ENCODE measurements at regions not wholly inside any gene's neighbourhood (a gene's known extent, or its start where the extent isn't known, plus 50 kb on each side); places are given as distances from the start of the nearest gene placed in this dataset.
"Not testable (repeated sequence)": the region's sequence is repeated elsewhere in the genome, so short reads cannot be mapped to it uniquely, and the experiment has no call there.

DNA sequence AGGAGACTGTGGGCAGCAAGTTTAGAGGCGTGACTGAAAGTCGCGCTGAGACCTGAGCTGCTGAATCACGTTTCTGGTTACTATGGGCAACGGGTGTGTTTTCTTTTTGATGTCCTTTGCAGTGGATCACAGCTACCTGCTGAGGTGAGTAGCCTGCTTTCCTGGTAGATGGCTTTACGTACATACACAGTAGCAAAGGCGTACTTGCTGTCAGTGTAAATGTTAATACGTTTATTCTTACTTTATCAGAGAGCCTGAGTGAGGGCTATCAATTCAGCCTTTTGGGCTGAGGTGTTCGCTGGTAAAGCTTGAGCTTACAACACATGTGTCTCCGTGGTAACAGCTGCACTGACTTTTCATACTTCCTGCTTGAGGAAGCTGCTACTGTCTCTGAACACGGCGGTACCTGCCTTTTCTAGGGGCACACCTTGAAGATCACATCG, 165.1 kb upstream of the CCZ1B start:
- not testable (repeated sequence) for H3K4me2 ChIP-seq (ENCODE audit: insufficient read depth, insufficient read length, low read length); H2AFZ ChIP-seq (ENCODE audit: low read length)
- H3K27ac Mint-ChIP-seq, result peak overlapping the region; percentile 4 to 93 (median 60); a peak in 3 of 7 replicates

DNA sequence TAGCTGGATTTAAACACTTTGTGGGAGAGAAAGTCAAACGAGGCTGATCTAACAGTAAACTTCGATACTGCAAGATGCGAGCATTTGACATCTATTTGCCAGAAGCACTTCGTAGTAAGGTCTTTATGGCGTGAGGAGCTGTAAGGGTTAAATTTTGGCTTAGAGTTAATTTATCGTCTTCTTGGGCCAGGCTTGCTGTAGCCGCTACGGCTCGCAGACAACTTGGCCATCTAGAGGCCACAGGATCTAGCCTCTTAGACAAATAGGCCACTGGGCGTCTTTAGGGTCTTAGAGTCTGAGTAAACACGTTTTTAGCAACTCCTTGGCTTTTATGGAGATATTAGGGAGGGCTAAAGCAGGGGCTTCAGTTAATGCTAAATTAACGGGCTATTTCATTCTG, 165.6 kb upstream of the CCZ1B start:
- H3K27me3 Mint-ChIP-seq (ENCODE audit: low read depth); H2AFZ ChIP-seq (ENCODE audit: low read length); H2BK12ac ChIP-seq (ENCODE audit: insufficient read length, low read depth, low read length); H2BK20ac ChIP-seq (ENCODE audit: low read depth, low read length, poor library complexity, severe bottlenecking); H2BK120ac ChIP-seq (ENCODE audit: low read depth, low read length, poor library complexity, severe bottlenecking); DNase-seq; H4K5ac ChIP-seq (ENCODE audit: insufficient read length, low read depth, low read length); H2AK5ac ChIP-seq (ENCODE audit: insufficient read length, low read length); H2BK15ac ChIP-seq (ENCODE audit: low read depth, low read length); H3K9ac ChIP-seq (ENCODE audit: extremely low read depth, insufficient read length, low read length); H3K4me2 ChIP-seq (ENCODE audit: insufficient read depth, insufficient read length, low read length); H4K91ac ChIP-seq (ENCODE audit: insufficient read length, low read depth, low read length); H3K27ac ChIP-seq (ENCODE audit: insufficient read length, low read depth, low read length); H3K27me3 ChIP-seq (ENCODE audit: insufficient read depth, low read length); H3K4me3 Mint-ChIP-seq; H3K9me3 ChIP-seq (ENCODE audit: control insufficient read depth, low read depth, low read length); H3K4ac ChIP-seq (ENCODE audit: low read depth, low read length); H2BK5ac ChIP-seq (ENCODE audit: insufficient read length, low read length); H3K4me1 ChIP-seq (ENCODE audit: insufficient read depth, low read length); H3K9me3 Mint-ChIP-seq; H4K8ac ChIP-seq (replicated peaks; ENCODE audit: insufficient read length, low read depth, low read length); H3K36me3 Mint-ChIP-seq (ENCODE audit: insufficient read depth in 1 of 3, low read depth in 3 of 3); H4K20me1 ChIP-seq (ENCODE audit: control insufficient read depth, insufficient read depth, insufficient read length); H3K56ac ChIP-seq (ENCODE audit: insufficient read length, low read depth, low read length); H3K23me2 ChIP-seq (ENCODE audit: insufficient read length, low read depth, low read length, poor library complexity, severe bottlenecking); H3K79me2 ChIP-seq (ENCODE audit: insufficient read depth, low read length); H3K23ac ChIP-seq (ENCODE audit: insufficient read length, low read depth, low read length); H3K79me1 ChIP-seq (ENCODE audit: insufficient read depth, low read depth, low read length, poor library complexity, severe bottlenecking); H3T11ph ChIP-seq (ENCODE audit: low read length): not testable (repeated sequence)
- peak overlapping the region in 2 of 3 experiments; percentile 27 to 93; a peak in 3 of 7 replicates for H3K27ac Mint-ChIP-seq
- Histone ChIP-seq H3K14ac (ENCODE audit: insufficient read depth, low read length) (peak overlapping the region; percentile 45; the same call in 1 of the 2 replicates), H3K18ac (ENCODE audit: insufficient read length, low read depth, low read length) (peak overlapping the region; percentile 67)
- WGBS (ENCODE audit: extremely low coverage, insufficient read length, low lambda C conversion rate), result no CpG with 5 or more reads among the region's 12 CpGs
- peaks cover 33 to 42% of the 10 kb centered on the region in 2 experiments for H3K4me1 Mint-ChIP-seq

More for the DNA sequence above, 165.1 kb upstream of the CCZ1B start:
- H3K23ac ChIP-seq (ENCODE audit: insufficient read length, low read depth, low read length); H3K79me2 ChIP-seq (ENCODE audit: insufficient read depth, low read length); H3K36me3 Mint-ChIP-seq (ENCODE audit: insufficient read depth in 1 of 3, low read depth in 3 of 3); H2BK15ac ChIP-seq (ENCODE audit: low read depth, low read length); H4K8ac ChIP-seq (replicated peaks; ENCODE audit: insufficient read length, low read depth, low read length); H3K23me2 ChIP-seq (ENCODE audit: insufficient read length, low read depth, low read length, poor library complexity, severe bottlenecking); H4K5ac ChIP-seq (ENCODE audit: insufficient read length, low read depth, low read length); H3K79me1 ChIP-seq (ENCODE audit: insufficient read depth, low read depth, low read length, poor library complexity, severe bottlenecking); H2BK12ac ChIP-seq (ENCODE audit: insufficient read length, low read depth, low read length); H3K4me1 ChIP-seq (ENCODE audit: insufficient read depth, low read length); H2AK5ac ChIP-seq (ENCODE audit: insufficient read length, low read length); H3K56ac ChIP-seq (ENCODE audit: insufficient read length, low read depth, low read length); H2BK120ac ChIP-seq (ENCODE audit: low read depth, low read length, poor library complexity, severe bottlenecking); H4K20me1 ChIP-seq (ENCODE audit: control insufficient read depth, insufficient read depth, insufficient read length); H3K9ac ChIP-seq (ENCODE audit: extremely low read depth, insufficient read length, low read length); H3K27me3 Mint-ChIP-seq (ENCODE audit: low read depth); H3K27me3 ChIP-seq (ENCODE audit: insufficient read depth, low read length); H4K91ac ChIP-seq (ENCODE audit: insufficient read length, low read depth, low read length); H3K9me3 Mint-ChIP-seq; H2BK20ac ChIP-seq (ENCODE audit: low read depth, low read length, poor library complexity, severe bottlenecking); H3K4ac ChIP-seq (ENCODE audit: low read depth, low read length); H3K9me3 ChIP-seq (ENCODE audit: control insufficient read depth, low read depth, low read length); H3K27ac ChIP-seq (ENCODE audit: insufficient read length, low read depth, low read length); H3T11ph ChIP-seq (ENCODE audit: low read length); H2BK5ac ChIP-seq (ENCODE audit: insufficient read length, low read length); H3K4me3 Mint-ChIP-seq: not testable (repeated sequence)
- Histone ChIP-seq H3K18ac (ENCODE audit: insufficient read length, low read depth, low read length) (peak overlapping the region; percentile 67), H3K14ac (ENCODE audit: insufficient read depth, low read length) (peak overlapping the region; percentile 45; the same call in 1 of the 2 replicates)
- H3K4me1 Mint-ChIP-seq, result peaks cover 33 to 42% of the 10 kb centered on the region in 2 experiments
- DNase-seq, result peak; percentile 67
- WGBS (ENCODE audit: extremely low coverage, insufficient read length, low lambda C conversion rate), result no CpG with 5 or more reads among the region's 13 CpGs
